ENCODE measurements at regions not wholly inside any gene's neighbourhood (a gene's known extent, or its start where the extent isn't known, plus 50 kb on each side); places are given as distances from the start of the nearest gene placed in this dataset.

DNA sequence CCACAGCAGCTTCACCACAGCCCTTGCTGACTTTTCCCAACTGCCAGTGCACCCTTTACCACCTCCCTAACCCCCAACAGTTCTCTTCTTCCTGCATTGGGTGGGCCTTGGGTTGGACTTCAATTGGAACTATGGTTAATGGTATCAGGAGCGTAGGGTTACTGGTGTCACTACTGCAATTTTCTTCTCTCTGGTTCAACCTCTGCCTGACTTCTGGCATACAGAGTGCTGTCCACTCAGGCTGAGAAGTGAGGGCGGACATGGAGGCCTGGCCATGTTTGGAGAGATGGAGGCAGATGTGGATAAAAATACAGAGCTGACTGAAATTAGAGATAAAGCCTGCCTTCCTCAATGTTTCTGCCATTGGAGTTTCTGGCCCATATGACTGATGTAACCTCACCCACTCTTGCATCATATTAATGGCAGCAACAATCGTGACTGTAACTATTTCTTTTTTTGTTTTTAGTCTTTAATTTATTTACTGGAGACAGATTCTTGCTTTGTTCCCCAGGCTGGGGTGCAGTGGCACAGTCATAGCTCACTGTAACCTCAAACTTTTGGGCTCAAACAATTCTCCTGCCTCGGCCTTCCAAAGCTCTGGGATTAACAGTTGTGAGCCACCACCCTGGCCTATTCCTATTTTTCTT lies 87.8 kb downstream of the NAV1 start:
- TF ChIP-seq, protein P1, sequence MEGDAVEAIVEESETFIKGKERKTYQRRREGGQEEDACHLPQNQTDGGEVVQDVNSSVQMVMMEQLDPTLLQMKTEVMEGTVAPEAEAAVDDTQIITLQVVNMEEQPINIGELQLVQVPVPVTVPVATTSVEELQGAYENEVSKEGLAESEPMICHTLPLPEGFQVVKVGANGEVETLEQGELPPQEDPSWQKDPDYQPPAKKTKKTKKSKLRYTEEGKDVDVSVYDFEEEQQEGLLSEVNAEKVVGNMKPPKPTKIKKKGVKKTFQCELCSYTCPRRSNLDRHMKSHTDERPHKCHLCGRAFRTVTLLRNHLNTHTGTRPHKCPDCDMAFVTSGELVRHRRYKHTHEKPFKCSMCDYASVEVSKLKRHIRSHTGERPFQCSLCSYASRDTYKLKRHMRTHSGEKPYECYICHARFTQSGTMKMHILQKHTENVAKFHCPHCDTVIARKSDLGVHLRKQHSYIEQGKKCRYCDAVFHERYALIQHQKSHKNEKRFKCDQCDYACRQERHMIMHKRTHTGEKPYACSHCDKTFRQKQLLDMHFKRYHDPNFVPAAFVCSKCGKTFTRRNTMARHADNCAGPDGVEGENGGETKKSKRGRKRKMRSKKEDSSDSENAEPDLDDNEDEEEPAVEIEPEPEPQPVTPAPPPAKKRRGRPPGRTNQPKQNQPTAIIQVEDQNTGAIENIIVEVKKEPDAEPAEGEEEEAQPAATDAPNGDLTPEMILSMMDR (IDR thresholded peaks at IDR 0.05 in 4 of 5, conservative IDR thresholded peaks at IDR 0.05 in 1 of 5): no peak
- TF ChIP-seq POLR2A (IDR thresholded peaks at IDR 0.05): no peak
